Mammary epithelial cell (primary cell): ENCODE measurements at regions not wholly inside any gene's neighbourhood (a gene's known extent, or its start where the extent isn't known, plus 50 kb on each side); places are given as distances from the start of the nearest gene placed in this dataset.

Source experiments
- EZH2 ChIP-seq: IDR thresholded peaks from 2 replicates; pipeline ENCODE4 v1.6.1; 2012; ENCODE audit warnings: low read length, inconsistent platforms, borderline replicate concordance
- TF ChIP-seq, protein P1 (sequence below), 2 donors: IDR thresholded peaks in 1 of 2; conservative IDR thresholded peaks in 1 of 2; 2 replicates each; pipeline ENCODE4 v1.5.1; 2011 to 2012; ENCODE audit warnings: inconsistent platforms in 2 of 2, low read length in 2 of 2, mild to moderate bottlenecking in 2 of 2, control low read depth in 1 of 2, low read depth in 1 of 2; ENCODE audit not compliant: insufficient read depth in 1 of 2; ENCODE audit errors: extremely low read depth in 1 of 2

DNA sequence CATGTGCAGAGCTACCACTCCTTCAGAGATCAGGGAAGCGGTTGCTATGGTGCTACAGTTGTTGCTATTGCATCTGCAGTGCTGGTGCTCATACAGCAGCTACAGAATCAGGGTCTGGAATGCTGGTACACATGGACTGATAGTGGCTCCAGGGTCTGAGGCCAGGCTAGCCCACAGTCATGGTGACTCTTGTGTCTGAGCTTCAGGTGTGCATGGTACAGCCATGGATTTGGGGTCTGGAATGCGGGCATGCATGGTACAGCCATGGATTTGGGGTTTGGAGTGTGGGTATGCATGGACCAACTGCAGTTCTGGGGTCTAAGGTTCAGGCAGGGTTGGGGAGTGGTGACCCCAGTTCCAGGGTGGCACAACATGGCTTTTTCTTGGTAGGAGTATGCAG, 185.2 kb downstream of the SLC4A3 start:
- TF ChIP-seq, protein P1, sequence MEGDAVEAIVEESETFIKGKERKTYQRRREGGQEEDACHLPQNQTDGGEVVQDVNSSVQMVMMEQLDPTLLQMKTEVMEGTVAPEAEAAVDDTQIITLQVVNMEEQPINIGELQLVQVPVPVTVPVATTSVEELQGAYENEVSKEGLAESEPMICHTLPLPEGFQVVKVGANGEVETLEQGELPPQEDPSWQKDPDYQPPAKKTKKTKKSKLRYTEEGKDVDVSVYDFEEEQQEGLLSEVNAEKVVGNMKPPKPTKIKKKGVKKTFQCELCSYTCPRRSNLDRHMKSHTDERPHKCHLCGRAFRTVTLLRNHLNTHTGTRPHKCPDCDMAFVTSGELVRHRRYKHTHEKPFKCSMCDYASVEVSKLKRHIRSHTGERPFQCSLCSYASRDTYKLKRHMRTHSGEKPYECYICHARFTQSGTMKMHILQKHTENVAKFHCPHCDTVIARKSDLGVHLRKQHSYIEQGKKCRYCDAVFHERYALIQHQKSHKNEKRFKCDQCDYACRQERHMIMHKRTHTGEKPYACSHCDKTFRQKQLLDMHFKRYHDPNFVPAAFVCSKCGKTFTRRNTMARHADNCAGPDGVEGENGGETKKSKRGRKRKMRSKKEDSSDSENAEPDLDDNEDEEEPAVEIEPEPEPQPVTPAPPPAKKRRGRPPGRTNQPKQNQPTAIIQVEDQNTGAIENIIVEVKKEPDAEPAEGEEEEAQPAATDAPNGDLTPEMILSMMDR (conservative IDR thresholded peaks at IDR 0.05 in 1 of 2, IDR thresholded peaks at IDR 0.05 in 1 of 2; ENCODE audit: extremely low read depth in 1 of 2, insufficient read depth in 1 of 2, low read depth in 1 of 2, low read length in 2 of 2), result no peak
- no peak for TF ChIP-seq EZH2
